ENCODE measurements at regions not wholly inside any gene's neighbourhood (a gene's known extent, or its start where the extent isn't known, plus 50 kb on each side); places are given as distances from the start of the nearest gene placed in this dataset.
"Not testable (repeated sequence)": the region's sequence is repeated elsewhere in the genome, so short reads cannot be mapped to it uniquely, and the experiment has no call there.

GRCh38 chr9:66601472-66601871 lies 299.1 kb upstream of the ZNF658 start:
- TF ChIP-seq, protein P1, sequence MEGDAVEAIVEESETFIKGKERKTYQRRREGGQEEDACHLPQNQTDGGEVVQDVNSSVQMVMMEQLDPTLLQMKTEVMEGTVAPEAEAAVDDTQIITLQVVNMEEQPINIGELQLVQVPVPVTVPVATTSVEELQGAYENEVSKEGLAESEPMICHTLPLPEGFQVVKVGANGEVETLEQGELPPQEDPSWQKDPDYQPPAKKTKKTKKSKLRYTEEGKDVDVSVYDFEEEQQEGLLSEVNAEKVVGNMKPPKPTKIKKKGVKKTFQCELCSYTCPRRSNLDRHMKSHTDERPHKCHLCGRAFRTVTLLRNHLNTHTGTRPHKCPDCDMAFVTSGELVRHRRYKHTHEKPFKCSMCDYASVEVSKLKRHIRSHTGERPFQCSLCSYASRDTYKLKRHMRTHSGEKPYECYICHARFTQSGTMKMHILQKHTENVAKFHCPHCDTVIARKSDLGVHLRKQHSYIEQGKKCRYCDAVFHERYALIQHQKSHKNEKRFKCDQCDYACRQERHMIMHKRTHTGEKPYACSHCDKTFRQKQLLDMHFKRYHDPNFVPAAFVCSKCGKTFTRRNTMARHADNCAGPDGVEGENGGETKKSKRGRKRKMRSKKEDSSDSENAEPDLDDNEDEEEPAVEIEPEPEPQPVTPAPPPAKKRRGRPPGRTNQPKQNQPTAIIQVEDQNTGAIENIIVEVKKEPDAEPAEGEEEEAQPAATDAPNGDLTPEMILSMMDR (conservative IDR thresholded peaks at IDR 0.05; ENCODE audit: low read depth, low read length) = not testable (repeated sequence)
- TF ChIP-seq EZH2 (IDR thresholded peaks at IDR 0.05; ENCODE audit: borderline replicate concordance, low read depth, low read length, poor library complexity, severe bottlenecking) = not testable (repeated sequence)

All from A673 (cell line).